ENCODE measurements at regions not wholly inside any gene's neighbourhood (a gene's known extent, or its start where the extent isn't known, plus 50 kb on each side); places are given as distances from the start of the nearest gene placed in this dataset.

- in situ Hi-C loops (cut with HindIII; ENCODE audit: low sequenced_read_pairs) = no loop called here
These were observed 300.4 kb upstream of the TNP1 start for GRCh38 chr2:217160103-217160743.

- in situ Hi-C loops (cut with HindIII; ENCODE audit: low sequenced_read_pairs) = no loop called here
These were observed 299.1 kb upstream of the TNP1 start for GRCh38 chr2:217158928-217159327.

- in situ Hi-C loops (cut with HindIII; ENCODE audit: low sequenced_read_pairs) = no loop called here
These were observed 297.7 kb upstream of the TNP1 start for GRCh38 chr2:217157581-217157980.

GRCh38 chr2:217156801-217157200 lies 296.9 kb upstream of the TNP1 start:
- in situ Hi-C loops (cut with HindIII; ENCODE audit: low sequenced_read_pairs) = no loop called here

- in situ Hi-C loops (cut with HindIII; ENCODE audit: low sequenced_read_pairs) = loop anchor here (5.0 kb wide), 1 partner anchor 73 kb away; no protein-coding TSS in a partner anchor
These were observed 295.1 kb upstream of the TNP1 start for GRCh38 chr2:217154923-217155322.

GRCh38 chr2:217153510-217153909 lies 293.6 kb upstream of the TNP1 start:
- in situ Hi-C loops (cut with HindIII; ENCODE audit: low sequenced_read_pairs) = loop anchor here (5.0 kb wide), 1 partner anchor 71 kb away; no protein-coding TSS in a partner anchor

- in situ Hi-C loops (cut with HindIII; ENCODE audit: low sequenced_read_pairs) = loop anchor here (5.0 kb wide), 1 partner anchor 71 kb away; no protein-coding TSS in a partner anchor
These were observed 293.0 kb upstream of the TNP1 start for GRCh38 chr2:217152831-217153230.

- in situ Hi-C loops (cut with HindIII; ENCODE audit: low sequenced_read_pairs) = loop anchor here (5.0 kb wide), 1 partner anchor 69 kb away; no protein-coding TSS in a partner anchor
These were observed 291.8 kb upstream of the TNP1 start for GRCh38 chr2:217151509-217152206.

GRCh38 chr2:217150236-217150635 lies 290.4 kb upstream of the TNP1 start:
- in situ Hi-C loops (cut with HindIII; ENCODE audit: low sequenced_read_pairs) = loop anchor here (5.0 kb wide), 1 partner anchor 68 kb away; no protein-coding TSS in a partner anchor

- in situ Hi-C loops (cut with HindIII; ENCODE audit: low sequenced_read_pairs) = no loop called here
These were observed 289.3 kb upstream of the TNP1 start for GRCh38 chr2:217149087-217149660.

- in situ Hi-C loops (cut with HindIII; ENCODE audit: low sequenced_read_pairs) = no loop called here
These were observed 288.0 kb upstream of the TNP1 start for GRCh38 chr2:217147818-217148217.

- in situ Hi-C loops (cut with HindIII; ENCODE audit: low sequenced_read_pairs) = no loop called here
These were observed 287.1 kb upstream of the TNP1 start for GRCh38 chr2:217146956-217147355.

- in situ Hi-C loops (cut with HindIII; ENCODE audit: low sequenced_read_pairs) = no loop called here
These were observed 282.9 kb upstream of the TNP1 start for GRCh38 chr2:217142649-217143266.

- in situ Hi-C loops (cut with HindIII; ENCODE audit: low sequenced_read_pairs) = no loop called here
These were observed 278.4 kb upstream of the TNP1 start for GRCh38 chr2:217138284-217138683.

GRCh38 chr2:217127744-217128143 lies 267.9 kb upstream of the TNP1 start:
- in situ Hi-C loops (cut with HindIII; ENCODE audit: low sequenced_read_pairs) = no loop called here

GRCh38 chr2:217125014-217125413 lies 265.1 kb upstream of the TNP1 start:
- in situ Hi-C loops (cut with HindIII; ENCODE audit: low sequenced_read_pairs) = no loop called here

GRCh38 chr2:217124050-217124449 lies 264.2 kb upstream of the TNP1 start:
- in situ Hi-C loops (cut with HindIII; ENCODE audit: low sequenced_read_pairs) = no loop called here

GRCh38 chr2:217121565-217121964 lies 261.7 kb upstream of the TNP1 start:
- in situ Hi-C loops (cut with HindIII; ENCODE audit: low sequenced_read_pairs) = no loop called here

GRCh38 chr2:217120429-217120828 lies 260.6 kb upstream of the TNP1 start:
- in situ Hi-C loops (cut with HindIII; ENCODE audit: low sequenced_read_pairs) = no loop called here

GRCh38 chr2:217118559-217119284 lies 258.9 kb upstream of the TNP1 start:
- in situ Hi-C loops (cut with HindIII; ENCODE audit: low sequenced_read_pairs) = no loop called here

GRCh38 chr2:217117523-217117922 lies 257.7 kb upstream of the TNP1 start:
- in situ Hi-C loops (cut with HindIII; ENCODE audit: low sequenced_read_pairs) = no loop called here

All from endothelial cell of hepatic sinusoid (primary cell).